ENCODE measurements at regions not wholly inside any gene's neighbourhood (a gene's known extent, or its start where the extent isn't known, plus 50 kb on each side); places are given as distances from the start of the nearest gene placed in this dataset.

DNA sequence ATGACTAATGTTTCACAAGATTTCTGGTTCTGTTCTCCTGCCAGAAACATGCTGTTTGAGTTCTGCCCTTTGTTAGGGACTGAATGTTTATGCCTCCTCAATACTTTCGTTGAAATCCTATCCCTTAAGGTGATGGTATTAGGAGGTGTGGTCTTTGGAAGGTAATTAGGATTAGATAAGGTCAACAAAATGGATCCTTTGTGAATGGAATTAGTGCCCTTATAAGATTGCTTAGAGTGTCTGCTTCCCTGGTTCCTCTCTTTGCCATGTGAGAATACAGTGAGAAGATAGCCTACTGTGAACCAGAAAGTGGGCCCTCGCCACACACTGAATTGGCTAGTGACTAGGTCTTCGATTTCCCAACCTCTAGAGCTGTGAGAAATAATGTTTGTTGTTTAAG is 621.4 kb upstream of the ALCAM start:
- H3K36me3 ChIP-seq (replicated peaks in 1 of 2): no peaks in the 10 kb centered on the region
- no peak for TF ChIP-seq POLR2A (IDR thresholded peaks at IDR 0.05)
- TF ChIP-seq, protein P1, sequence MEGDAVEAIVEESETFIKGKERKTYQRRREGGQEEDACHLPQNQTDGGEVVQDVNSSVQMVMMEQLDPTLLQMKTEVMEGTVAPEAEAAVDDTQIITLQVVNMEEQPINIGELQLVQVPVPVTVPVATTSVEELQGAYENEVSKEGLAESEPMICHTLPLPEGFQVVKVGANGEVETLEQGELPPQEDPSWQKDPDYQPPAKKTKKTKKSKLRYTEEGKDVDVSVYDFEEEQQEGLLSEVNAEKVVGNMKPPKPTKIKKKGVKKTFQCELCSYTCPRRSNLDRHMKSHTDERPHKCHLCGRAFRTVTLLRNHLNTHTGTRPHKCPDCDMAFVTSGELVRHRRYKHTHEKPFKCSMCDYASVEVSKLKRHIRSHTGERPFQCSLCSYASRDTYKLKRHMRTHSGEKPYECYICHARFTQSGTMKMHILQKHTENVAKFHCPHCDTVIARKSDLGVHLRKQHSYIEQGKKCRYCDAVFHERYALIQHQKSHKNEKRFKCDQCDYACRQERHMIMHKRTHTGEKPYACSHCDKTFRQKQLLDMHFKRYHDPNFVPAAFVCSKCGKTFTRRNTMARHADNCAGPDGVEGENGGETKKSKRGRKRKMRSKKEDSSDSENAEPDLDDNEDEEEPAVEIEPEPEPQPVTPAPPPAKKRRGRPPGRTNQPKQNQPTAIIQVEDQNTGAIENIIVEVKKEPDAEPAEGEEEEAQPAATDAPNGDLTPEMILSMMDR (IDR thresholded peaks at IDR 0.05): no peak
- H3K9me3 ChIP-seq (replicated peaks in 1 of 3): no peaks in the 10 kb centered on the region
- no peak overlapping the region for H3K27ac ChIP-seq
- H3K27me3 ChIP-seq: no peaks in the 10 kb centered on the region
- intact Hi-C loops (cut with DNase I): no loop called here
- WGBS, 4 donors: 69 to 91% (median 77%) methylated on average over 3 of the region's 3 CpGs
- no peaks in the 10 kb centered on the region for H3K4me1 ChIP-seq (replicated peaks in 1 of 2)
- no peak overlapping the region for H3K4me3 ChIP-seq
- no peak for DNase-seq

DNA sequence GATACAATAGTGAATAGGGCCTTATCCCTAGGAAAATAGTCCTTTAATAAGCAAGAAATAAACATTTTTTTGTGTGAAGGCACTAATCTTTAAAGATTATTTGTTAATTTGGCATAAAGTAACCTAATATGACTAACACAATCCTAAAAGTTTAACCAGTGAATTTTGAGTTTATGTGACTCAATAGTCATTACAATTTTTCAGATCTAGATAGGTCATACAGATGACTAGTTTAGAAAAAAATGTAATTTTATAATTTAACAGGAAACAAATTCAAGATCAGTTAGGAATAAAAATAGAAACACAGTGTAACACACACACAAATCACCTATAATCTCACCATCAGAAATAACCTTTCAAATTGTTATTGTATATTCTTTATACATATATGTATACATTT is 620.7 kb upstream of the ALCAM start:
- Histone ChIP-seq H3K9me3 (replicated peaks in 1 of 3) (no peaks in the 10 kb centered on the region), H3K4me1 (replicated peaks in 1 of 2) (no peaks in the 10 kb centered on the region), H3K4me3 (no peak overlapping the region), H3K36me3 (replicated peaks in 1 of 2) (no peaks in the 10 kb centered on the region), H3K27me3 (no peaks in the 10 kb centered on the region), H3K27ac (no peak overlapping the region)
- DNase-seq: no peak
- intact Hi-C loops (cut with DNase I): no loop called here
- no peak for TF ChIP-seq POLR2A (IDR thresholded peaks at IDR 0.05)
- TF ChIP-seq, protein P1 (IDR thresholded peaks at IDR 0.05): no peak

DNA sequence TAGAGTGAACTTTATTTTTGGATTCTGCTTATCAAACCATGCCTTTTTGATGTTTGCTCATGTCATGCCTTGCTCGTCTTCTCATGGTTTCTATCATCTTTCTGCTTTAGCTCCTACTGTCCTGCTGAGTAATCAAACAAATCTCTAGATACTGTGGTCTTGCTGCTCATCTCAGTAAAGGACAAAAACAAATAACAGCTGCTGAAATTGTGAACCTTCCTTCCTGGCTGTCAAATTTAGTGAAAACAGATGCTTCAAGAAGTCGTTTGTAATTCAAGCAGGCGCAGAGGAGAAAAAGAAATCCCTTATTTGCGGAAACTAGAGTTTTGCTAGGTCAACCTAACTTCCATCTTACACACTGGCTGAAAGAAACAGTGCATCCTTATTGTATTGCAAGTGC is 616.1 kb upstream of the ALCAM start:
- TF ChIP-seq, protein P1 (IDR thresholded peaks at IDR 0.05): no peak
- TF ChIP-seq POLR2A (IDR thresholded peaks at IDR 0.05): no peak
- no peaks in the 10 kb centered on the region for H3K4me1 ChIP-seq (replicated peaks in 1 of 2)
- no peak for DNase-seq
- intact Hi-C loops (cut with DNase I): no loop called here
- no peaks in the 10 kb centered on the region for H3K27me3 ChIP-seq
- H3K4me3 ChIP-seq: no peak overlapping the region
- no peaks in the 10 kb centered on the region for H3K9me3 ChIP-seq (replicated peaks in 1 of 3)
- H3K36me3 ChIP-seq (replicated peaks in 1 of 2): no peaks in the 10 kb centered on the region
- WGBS, 4 donors: 26 to 59% (median 45%) methylated on average over 4 of the region's 4 CpGs
- H3K27ac ChIP-seq: no peak overlapping the region

DNA sequence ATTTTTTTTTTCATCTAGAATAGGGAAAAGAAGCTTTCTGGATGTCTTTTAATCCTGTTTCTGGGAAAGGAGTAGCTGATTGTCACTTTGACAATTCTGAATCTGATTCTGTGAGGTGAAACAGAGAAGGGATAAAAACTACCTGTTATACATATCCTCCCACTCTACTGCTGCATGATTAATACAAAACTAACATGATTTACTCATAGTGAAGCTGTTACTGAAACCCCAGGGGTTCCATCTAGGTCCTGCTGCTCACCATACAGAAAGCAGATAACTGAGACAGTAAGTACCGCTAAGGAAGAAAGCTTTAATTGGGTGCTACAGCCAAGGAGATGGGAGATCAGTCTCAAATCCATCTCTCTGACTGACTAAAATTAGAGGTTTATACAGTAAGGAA is 610.9 kb upstream of the ALCAM start:
- no peak for DNase-seq
- no peaks in the 10 kb centered on the region for H3K9me3 ChIP-seq (replicated peaks in 1 of 3)
- H3K27me3 ChIP-seq: no peaks in the 10 kb centered on the region
- H3K36me3 ChIP-seq (replicated peaks in 1 of 2): no peaks in the 10 kb centered on the region
- 85 to 100% (median 93%) methylated on average over 1 of the region's 1 CpG for WGBS, 4 donors
- TF ChIP-seq POLR2A (IDR thresholded peaks at IDR 0.05): no peak
- TF ChIP-seq, protein P1 (IDR thresholded peaks at IDR 0.05): no peak
- H3K27ac ChIP-seq: no peak overlapping the region
- H3K4me3 ChIP-seq: no peak overlapping the region
- intact Hi-C loops (cut with DNase I): no loop called here
- no peaks in the 10 kb centered on the region for H3K4me1 ChIP-seq (replicated peaks in 1 of 2)
